ENCODE measurements at regions not wholly inside any gene's neighbourhood (a gene's known extent, or its start where the extent isn't known, plus 50 kb on each side); places are given as distances from the start of the nearest gene placed in this dataset.

DNA sequence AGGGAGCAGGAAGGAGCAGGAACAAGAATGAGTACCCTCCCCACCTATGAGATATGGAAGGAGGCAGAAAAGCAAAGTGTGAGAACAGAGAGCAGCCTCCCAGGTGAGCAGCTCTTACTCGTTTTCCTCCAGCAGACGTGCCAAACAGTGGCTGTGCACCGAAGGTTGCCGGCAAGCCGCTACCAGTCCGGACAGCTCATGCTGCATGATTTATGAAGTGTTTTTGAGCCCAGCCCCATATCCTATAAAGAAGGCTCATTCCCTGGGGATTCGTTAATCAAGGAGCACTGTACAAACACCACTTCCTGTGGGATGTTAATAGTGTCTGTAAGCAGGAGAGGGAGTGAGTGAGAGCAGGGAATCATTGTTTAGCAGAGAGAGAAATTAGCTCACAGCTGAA, 118.3 kb upstream of the FOXB1 start:
- WGBS, result 4% methylated on average over 7 of the region's 7 CpGs
- Histone ChIP-seq H3K9me3 (ENCODE audit: control insufficient read depth in 2 of 2, insufficient read depth in 1 of 2, low read length in 1 of 2) (no peaks in the 10 kb centered on the region), H3K4me3 (ENCODE audit: low read length in 2 of 2) (no peak overlapping the region), H3K27ac (ENCODE audit: low read depth in 1 of 2, low read length in 1 of 2) (no peak overlapping the region), H3K4me1 (ENCODE audit: control insufficient read depth in 2 of 2, insufficient read depth in 2 of 2, low read length in 2 of 2) (no peaks in the 10 kb centered on the region), H3K27me3 (ENCODE audit: control insufficient read depth in 2 of 2, insufficient read depth in 1 of 2, low read length in 1 of 2) (peaks cover 0 to 7% of the 10 kb centered on the region in 2 donors), H3K36me3 (ENCODE audit: control insufficient read depth in 2 of 2, insufficient read depth in 2 of 2, low read length in 1 of 2) (no peaks in the 10 kb centered on the region)
- DNase-seq (ENCODE audit: low read depth in 6 of 9, low spot score in 9 of 9), result peak in 2 of 9 donors; percentile 8 to 23

DNA sequence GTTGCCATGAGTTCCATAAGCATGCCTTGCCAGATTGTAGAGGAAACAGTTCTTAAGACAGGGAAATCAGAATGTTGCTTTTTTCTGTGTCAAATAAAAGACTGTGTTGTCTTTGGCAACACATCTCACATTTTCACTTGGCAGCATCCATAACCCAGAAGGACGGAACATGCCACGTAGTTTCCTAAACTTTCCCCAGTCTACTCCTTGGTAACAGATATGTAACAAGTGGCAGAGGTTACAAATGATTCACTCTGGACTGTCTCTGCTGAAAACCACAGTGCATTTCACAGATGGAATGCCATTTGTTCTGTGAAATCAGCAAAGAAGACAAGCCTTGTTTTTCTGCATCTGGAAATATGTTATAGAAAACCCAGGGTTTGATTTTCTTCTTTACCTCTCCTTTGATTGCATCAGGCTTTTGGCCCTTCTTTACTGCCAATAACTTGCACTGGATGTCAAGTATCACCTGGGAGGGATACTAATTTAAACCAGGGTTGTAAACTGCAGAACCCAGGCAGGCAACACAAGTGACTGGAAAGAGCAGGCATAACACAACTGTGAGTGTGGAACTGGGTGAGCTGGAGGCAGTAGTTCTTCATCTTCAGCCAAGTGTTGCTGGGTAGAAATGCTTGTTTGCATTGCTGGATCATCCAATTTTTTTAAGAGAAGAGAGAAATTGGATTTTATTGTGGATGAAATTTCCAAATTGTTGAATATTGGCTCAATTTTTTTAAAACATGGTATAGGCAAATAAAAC, 124.4 kb upstream of the FOXB1 start:
- H3K9me3 ChIP-seq (ENCODE audit: control insufficient read depth in 2 of 2, insufficient read depth in 1 of 2, low read length in 1 of 2), result no peaks in the 10 kb centered on the region
- no peak overlapping the region for H3K4me3 ChIP-seq (ENCODE audit: low read length in 2 of 2)
- peak overlapping the region in 1 of 2 donors; percentile 18 for H3K27ac ChIP-seq (ENCODE audit: low read depth in 1 of 2, low read length in 1 of 2)
- DNase-seq (ENCODE audit: low read depth in 6 of 9, low spot score in 9 of 9), result no peak
- WGBS, result 95% methylated on average over 2 of the region's 2 CpGs
- H3K4me1 ChIP-seq (ENCODE audit: control insufficient read depth in 2 of 2, insufficient read depth in 2 of 2, low read length in 2 of 2), result no peaks in the 10 kb centered on the region
- no peaks in the 10 kb centered on the region for H3K27me3 ChIP-seq (ENCODE audit: control insufficient read depth in 2 of 2, insufficient read depth in 1 of 2, low read length in 1 of 2)
- H3K36me3 ChIP-seq (ENCODE audit: control insufficient read depth in 2 of 2, insufficient read depth in 2 of 2, low read length in 1 of 2), result no peaks in the 10 kb centered on the region

DNA sequence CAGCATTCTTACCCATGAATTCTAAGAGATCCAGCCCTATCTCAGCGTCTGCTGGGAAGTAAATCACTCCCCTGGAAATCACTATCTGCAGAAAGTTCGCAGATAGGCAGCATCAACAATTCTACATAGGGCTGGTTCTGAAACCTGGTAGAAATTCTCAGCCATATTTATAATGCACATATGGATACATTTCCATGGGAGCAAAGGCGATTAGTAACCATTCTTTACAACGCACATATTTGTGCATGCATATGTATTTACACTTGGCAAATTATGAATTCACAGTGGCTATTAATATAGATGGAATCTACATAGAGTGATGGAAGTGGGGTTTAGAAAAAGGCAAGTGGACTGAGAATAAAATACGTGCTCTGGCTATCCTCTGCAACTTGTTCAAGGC, 128.0 kb upstream of the FOXB1 start:
- H3K9me3 ChIP-seq (ENCODE audit: control insufficient read depth in 2 of 2, insufficient read depth in 1 of 2, low read length in 1 of 2), result no peaks in the 10 kb centered on the region
- H3K4me1 ChIP-seq (ENCODE audit: control insufficient read depth in 2 of 2, insufficient read depth in 2 of 2, low read length in 2 of 2), result no peaks in the 10 kb centered on the region
- no peaks in the 10 kb centered on the region for H3K27me3 ChIP-seq (ENCODE audit: control insufficient read depth in 2 of 2, insufficient read depth in 1 of 2, low read length in 1 of 2)
- H3K36me3 ChIP-seq (ENCODE audit: control insufficient read depth in 2 of 2, insufficient read depth in 2 of 2, low read length in 1 of 2), result no peaks in the 10 kb centered on the region
- no peak overlapping the region for H3K4me3 ChIP-seq (ENCODE audit: low read length in 2 of 2)
- WGBS, result 90% methylated on average over 5 of the region's 5 CpGs
- DNase-seq (ENCODE audit: low read depth in 6 of 9, low spot score in 9 of 9), result no peak
- H3K27ac ChIP-seq (ENCODE audit: low read depth in 1 of 2, low read length in 1 of 2), result no peak overlapping the region

DNA sequence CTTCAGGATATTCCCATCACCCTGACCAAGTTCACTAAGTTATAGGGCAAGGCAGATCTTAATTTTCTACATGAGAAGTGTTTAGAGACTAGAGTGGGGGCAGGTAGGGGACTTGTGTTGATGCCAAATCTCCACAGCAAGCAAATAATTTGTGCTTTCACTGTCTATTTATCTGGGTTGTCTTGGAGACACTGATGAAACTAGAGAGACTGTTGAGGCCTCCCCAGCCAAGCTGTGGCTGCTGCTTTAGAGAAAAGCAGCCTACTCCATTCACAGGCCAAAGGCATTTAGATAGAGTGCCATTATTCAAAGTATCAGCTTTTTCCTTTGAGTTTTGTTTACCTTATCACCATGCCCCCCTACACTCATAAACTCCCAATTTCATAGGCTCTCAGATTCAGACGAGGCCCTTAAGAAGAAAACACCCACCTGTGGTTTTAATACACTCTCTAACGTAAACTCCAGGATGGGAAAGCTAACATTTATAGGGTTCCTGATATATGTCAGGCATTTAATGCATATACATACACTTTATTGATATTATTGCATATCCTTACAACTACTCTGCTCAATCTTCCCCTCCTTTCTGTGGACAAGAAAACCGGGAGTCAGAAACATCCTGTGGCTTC, 130.4 kb upstream of the FOXB1 start:
- Histone ChIP-seq H3K4me3 (ENCODE audit: low read length in 2 of 2) (no peak overlapping the region), H3K27me3 (ENCODE audit: control insufficient read depth in 2 of 2, insufficient read depth in 1 of 2, low read length in 1 of 2) (no peaks in the 10 kb centered on the region), H3K36me3 (ENCODE audit: control insufficient read depth in 2 of 2, insufficient read depth in 2 of 2, low read length in 1 of 2) (no peaks in the 10 kb centered on the region), H3K4me1 (ENCODE audit: control insufficient read depth in 2 of 2, insufficient read depth in 2 of 2, low read length in 2 of 2) (no peaks in the 10 kb centered on the region), H3K9me3 (ENCODE audit: control insufficient read depth in 2 of 2, insufficient read depth in 1 of 2, low read length in 1 of 2) (no peaks in the 10 kb centered on the region), H3K27ac (ENCODE audit: low read depth in 1 of 2, low read length in 1 of 2) (no peak overlapping the region)
- WGBS, result 87% methylated on average over 3 of the region's 3 CpGs
- no peak for DNase-seq (ENCODE audit: low read depth in 6 of 9, low spot score in 9 of 9)

DNA sequence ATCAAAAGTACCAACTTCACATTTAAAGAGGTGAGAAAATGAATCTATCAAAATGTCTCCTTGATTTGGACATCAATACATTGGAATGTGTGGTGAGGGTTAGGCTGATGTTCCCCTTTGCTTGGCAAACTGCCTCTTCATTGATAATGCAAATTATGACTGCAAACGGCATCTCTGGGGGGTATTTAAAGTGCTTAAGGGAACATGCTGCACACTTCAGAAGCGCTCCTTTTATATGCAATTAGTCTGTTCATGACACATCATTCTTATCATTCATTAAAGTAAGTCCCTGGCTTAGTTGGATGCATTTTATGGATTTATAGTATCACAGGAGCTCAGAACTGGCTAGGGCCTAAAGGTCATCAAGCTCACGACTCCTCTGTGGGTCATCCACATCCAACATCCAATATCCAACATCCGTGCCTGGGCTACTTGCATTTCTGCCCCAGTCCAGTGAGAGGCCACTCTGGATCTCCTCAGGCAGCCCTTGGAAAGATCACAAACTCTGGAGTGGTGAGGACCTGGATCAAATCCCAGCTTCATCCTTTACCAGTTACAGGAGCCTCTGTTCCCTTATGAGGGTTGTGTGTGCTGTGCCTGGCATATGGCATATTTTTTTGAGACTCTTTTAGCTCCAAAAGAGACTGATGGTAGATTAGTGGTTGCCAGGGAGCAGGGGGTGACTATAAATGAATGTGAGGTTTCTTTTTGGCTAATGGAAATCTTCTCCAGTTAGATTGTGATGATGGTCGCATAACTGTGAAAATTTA, 136.8 kb upstream of the FOXB1 start:
- H3K4me3 ChIP-seq (ENCODE audit: low read length in 2 of 2), result no peak overlapping the region
- no peaks in the 10 kb centered on the region for H3K9me3 ChIP-seq (ENCODE audit: control insufficient read depth in 2 of 2, insufficient read depth in 1 of 2, low read length in 1 of 2)
- H3K27ac ChIP-seq (ENCODE audit: low read depth in 1 of 2, low read length in 1 of 2), result no peak overlapping the region
- WGBS, result 95% methylated on average over 5 of the region's 5 CpGs
- peaks cover 0 to 2% of the 10 kb centered on the region in 2 donors for H3K27me3 ChIP-seq (ENCODE audit: control insufficient read depth in 2 of 2, insufficient read depth in 1 of 2, low read length in 1 of 2)
- no peaks in the 10 kb centered on the region for H3K36me3 ChIP-seq (ENCODE audit: control insufficient read depth in 2 of 2, insufficient read depth in 2 of 2, low read length in 1 of 2)
- H3K4me1 ChIP-seq (ENCODE audit: control insufficient read depth in 2 of 2, insufficient read depth in 2 of 2, low read length in 2 of 2), result no peaks in the 10 kb centered on the region
- no peak for DNase-seq (ENCODE audit: low read depth in 6 of 9, low spot score in 9 of 9)

GRCh38 chr15:59866642-59867041, 137.5 kb upstream of the FOXB1 start:
- Histone ChIP-seq H3K36me3 (ENCODE audit: control insufficient read depth in 2 of 2, insufficient read depth in 2 of 2, low read length in 1 of 2) (no peaks in the 10 kb centered on the region), H3K27me3 (ENCODE audit: control insufficient read depth in 2 of 2, insufficient read depth in 1 of 2, low read length in 1 of 2) (peaks cover 0 to 2% of the 10 kb centered on the region in 2 donors), H3K27ac (ENCODE audit: low read depth in 1 of 2, low read length in 1 of 2) (no peak overlapping the region), H3K9me3 (ENCODE audit: control insufficient read depth in 2 of 2, insufficient read depth in 1 of 2, low read length in 1 of 2) (no peaks in the 10 kb centered on the region), H3K4me3 (ENCODE audit: low read length in 2 of 2) (no peak overlapping the region), H3K4me1 (ENCODE audit: control insufficient read depth in 2 of 2, insufficient read depth in 2 of 2, low read length in 2 of 2) (no peaks in the 10 kb centered on the region)
- no peak for DNase-seq (ENCODE audit: low read depth in 6 of 9, low spot score in 9 of 9)
- 51% methylated on average over 4 of the region's 4 CpGs for WGBS

DNA sequence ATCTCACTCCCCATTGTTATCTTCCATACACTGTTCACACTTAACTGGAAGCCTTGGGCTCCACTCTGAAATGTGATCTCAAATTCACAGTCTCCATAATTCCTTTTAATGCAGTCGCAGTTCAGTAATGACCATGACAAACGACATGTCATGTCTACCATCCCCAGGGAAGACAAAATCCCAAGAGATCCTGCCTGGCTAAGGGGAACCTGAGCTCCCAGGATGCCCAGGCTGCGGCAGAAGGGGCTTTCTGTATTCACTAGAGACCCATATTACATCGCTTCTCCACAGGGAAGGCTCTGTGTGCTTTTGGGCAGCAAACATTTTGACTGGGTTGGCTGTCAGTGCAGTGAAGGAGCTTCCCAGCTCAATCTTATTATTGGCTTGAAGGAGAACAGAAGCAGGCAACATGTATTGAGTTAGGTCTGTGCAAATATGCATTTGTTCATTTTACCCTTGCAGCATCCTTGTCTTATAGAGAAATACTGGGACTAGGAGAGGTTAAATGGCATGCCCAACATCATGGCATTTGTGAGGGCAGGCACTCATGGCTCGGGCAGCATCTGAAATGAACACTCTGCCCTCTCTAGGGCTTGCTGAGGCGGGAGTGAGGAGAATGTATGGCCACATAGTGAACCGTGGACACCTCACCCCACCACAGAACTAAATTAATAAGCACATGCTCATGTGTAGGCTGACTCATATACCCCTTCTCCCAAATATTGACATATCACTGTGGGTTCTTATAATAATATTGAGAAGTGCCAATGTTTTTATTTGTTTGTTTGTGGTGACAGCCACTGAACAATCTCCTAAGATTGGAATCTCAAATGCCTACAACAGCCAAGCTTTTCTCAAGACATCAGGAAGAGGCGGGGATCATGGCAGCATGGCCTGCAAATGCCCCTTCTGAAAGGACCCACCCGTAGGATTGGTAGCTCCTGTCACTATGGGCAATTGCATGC, 141.6 kb upstream of the FOXB1 start:
- no peak for DNase-seq (ENCODE audit: low read depth in 6 of 9, low spot score in 9 of 9)
- H3K9me3 ChIP-seq (ENCODE audit: control insufficient read depth in 2 of 2, insufficient read depth in 1 of 2, low read length in 1 of 2), result no peaks in the 10 kb centered on the region
- H3K27ac ChIP-seq (ENCODE audit: low read depth in 1 of 2, low read length in 1 of 2), result no peak overlapping the region
- peaks cover 0 to 2% of the 10 kb centered on the region in 2 donors for H3K27me3 ChIP-seq (ENCODE audit: control insufficient read depth in 2 of 2, insufficient read depth in 1 of 2, low read length in 1 of 2)
- H3K4me1 ChIP-seq (ENCODE audit: control insufficient read depth in 2 of 2, insufficient read depth in 2 of 2, low read length in 2 of 2), result no peaks in the 10 kb centered on the region
- no peak overlapping the region for H3K4me3 ChIP-seq (ENCODE audit: low read length in 2 of 2)
- H3K36me3 ChIP-seq (ENCODE audit: control insufficient read depth in 2 of 2, insufficient read depth in 2 of 2, low read length in 1 of 2), result no peaks in the 10 kb centered on the region
- WGBS, result 82% methylated on average over 9 of the region's 9 CpGs

DNA sequence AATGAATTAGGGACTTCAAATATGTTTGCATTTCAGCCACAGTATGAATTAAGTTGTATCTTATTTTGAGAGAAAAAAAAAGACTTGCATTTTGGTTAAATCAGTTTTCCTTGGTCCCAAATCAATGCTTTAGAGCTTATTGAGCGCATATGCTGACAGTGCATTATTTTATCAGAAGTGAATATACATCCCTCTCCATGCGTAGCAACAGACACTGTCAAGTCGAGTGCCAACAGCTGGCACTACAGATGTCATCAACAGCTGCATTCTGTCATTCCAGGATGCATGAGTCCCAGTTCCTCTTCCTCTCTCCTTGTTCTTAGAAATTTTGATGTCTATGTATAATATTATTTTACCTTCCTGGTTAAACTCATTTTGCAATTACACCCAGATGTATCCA, 156.1 kb upstream of the FOXB1 start:
- no peaks in the 10 kb centered on the region for H3K36me3 ChIP-seq (ENCODE audit: control insufficient read depth in 2 of 2, insufficient read depth in 2 of 2, low read length in 1 of 2)
- no peak for DNase-seq (ENCODE audit: low read depth in 6 of 9, low spot score in 9 of 9)
- WGBS, result 84% methylated on average over 3 of the region's 3 CpGs

More for the DNA sequence above, 156.1 kb upstream of the FOXB1 start:
- no peak overlapping the region for H3K27ac ChIP-seq (ENCODE audit: low read depth in 1 of 2, low read length in 1 of 2)
- no peaks in the 10 kb centered on the region for H3K4me1 ChIP-seq (ENCODE audit: control insufficient read depth in 2 of 2, insufficient read depth in 2 of 2, low read length in 2 of 2)
- H3K4me3 ChIP-seq (ENCODE audit: low read length in 2 of 2), result no peak overlapping the region
- no peaks in the 10 kb centered on the region for H3K9me3 ChIP-seq (ENCODE audit: control insufficient read depth in 2 of 2, insufficient read depth in 1 of 2, low read length in 1 of 2)
- H3K27me3 ChIP-seq (ENCODE audit: control insufficient read depth in 2 of 2, insufficient read depth in 1 of 2, low read length in 1 of 2), result no peaks in the 10 kb centered on the region
